ENCODE measurements at regions not wholly inside any gene's neighbourhood (a gene's known extent, or its start where the extent isn't known, plus 50 kb on each side); places are given as distances from the start of the nearest gene placed in this dataset.

- TF ChIP-seq CTCF (conservative IDR thresholded peaks at IDR 0.05 in 1 of 2, IDR thresholded peaks at IDR 0.05 in 1 of 2; ENCODE audit: low read depth in 1 of 2, low read length in 2 of 2) (no peak), EZH2 (IDR thresholded peaks at IDR 0.05; ENCODE audit: low read length, missing control alignments) (no peak)
These were observed 205.0 kb downstream of the RPLP1 start for GRCh38 chr15:69657626-69658025.
